Adrenal gland (tissue), 9 donors: ENCODE measurements at regions not wholly inside any gene's neighbourhood (a gene's known extent, or its start where the extent isn't known, plus 50 kb on each side); places are given as distances from the start of the nearest gene placed in this dataset.

Experiments
- DNase-seq, 7 donors: peaks; one replicate each; pipeline ENCODE4 v3.0.0-alpha.2; 2019 to 2020
- H3K27ac ChIP-seq, 5 donors: fragments of 200-600 bp; sonication (generic) in 4 of 5; 1 replicate in 3 of 5; 2 replicates in 2 of 5; pipeline versions ENCODE4 v1.5.1 to v1.8.0; 2016 to 2020; ENCODE audit warnings: mild to moderate bottlenecking in 1 of 5
- H3K27me3 ChIP-seq: fragments of 200-600 bp; 2 replicates; pipeline ENCODE4 v1.8.0; 2021
- H3K36me3 ChIP-seq, 2 donors: fragments of 200-600 bp; replicated peaks in 1 of 2; 1 replicate in 1 of 2; 2 replicates in 1 of 2; pipeline versions ENCODE4 v1.5.1 to v1.8.0; 2018 to 2022
- H3K4me1 ChIP-seq, 2 donors: fragments of 200-600 bp; replicated peaks in 1 of 2; 1 replicate in 1 of 2; 2 replicates in 1 of 2; pipeline versions ENCODE4 v1.5.1 to v1.8.0; 2018 to 2021
- H3K4me3 ChIP-seq, 4 donors: fragments of 200-600 bp; sonication (generic) in 3 of 4; one replicate each; pipeline ENCODE4 v1.5.1; 2016 to 2018
- H3K9me3 ChIP-seq, 3 donors: fragments of 200-600 bp; sonication (generic) in 1 of 3; replicated peaks in 1 of 3; 1 replicate in 2 of 3; 2 replicates in 1 of 3; pipeline versions ENCODE4 v1.5.1 to v1.8.0; 2016 to 2021
- CTCF ChIP-seq, 6 experiments: fragments of 450-650 bp in 4 of 6; fragments of 200-600 bp in 2 of 6; sonication (generic) in 1 of 6; IDR thresholded peaks; 1 replicate in 5 of 6; 2 replicates in 1 of 6; pipeline versions ENCODE4 v1.5.1 to v1.8.0; 2016 to 2021; ENCODE audit warnings: antibody characterized with exemption in 6 of 6, mild to moderate bottlenecking in 2 of 6, moderate library complexity in 1 of 6
- POLR2A ChIP-seq, 2 donors: fragments of 450-650 bp; IDR thresholded peaks; one replicate each; pipeline ENCODE4 v1.6.1; 2017; ENCODE audit warnings: antibody characterized with exemption in 2 of 2, mild to moderate bottlenecking in 2 of 2, moderate library complexity in 1 of 2
- WGBS, 4 donors: extraction: QIAGEN DNeasy Blood & Tissue Kit in 2 of 4; methylation state at CpG; one replicate each; pipeline versions ENCODE4 v1.1.5 to v1.1.7; 2013 to 2017; 5-methylcytosine and 5-hydroxymethylcytosine counted together
- intact Hi-C, 2 donors: fragments of 100-400 bp; cut with DNase I; formaldehyde crosslinking; loops; one replicate each; pipeline versions ENCODE4 v1.14.1 to v1.15.0; 2022 to 2023
- donor health status: healthy with polysubstance abuse.
- donor health status: Bipolar disorder and iron deficiency.
- donor health status: DM: yes; HTN: yes; CAD: no.
- donor health status: DM: no; HTN: no; CAD: no.
- donor health status: DM: no; HTN: no; CAD: no.

- H3K4me3 ChIP-seq = no peak overlapping the region
- TF ChIP-seq POLR2A (IDR thresholded peaks at IDR 0.05) (no peak), CTCF (IDR thresholded peaks at IDR 0.05) (no peak)
- intact Hi-C loops = no loop called here
- H3K27ac ChIP-seq = no peak overlapping the region
- WGBS, 4 donors = 71 to 91% (median 84%) methylated on average over 3 of the region's 3 CpGs
- H3K27me3 ChIP-seq = no peaks in the 10 kb centered on the region
- H3K4me1 ChIP-seq = no peaks in the 10 kb centered on the region
- H3K9me3 ChIP-seq = no peaks in the 10 kb centered on the region
- no peak for DNase-seq
- H3K36me3 ChIP-seq = no peaks in the 10 kb centered on the region
Observed at GRCh38 chr15:93202405-93202804, 113.4 kb upstream of the RGMA start.

GRCh38 chr15:93201940-93202339 lies 112.9 kb upstream of the RGMA start:
- Histone ChIP-seq H3K27ac (no peak overlapping the region), H3K4me3 (no peak overlapping the region), H3K4me1 (no peaks in the 10 kb centered on the region), H3K36me3 (no peaks in the 10 kb centered on the region), H3K27me3 (no peaks in the 10 kb centered on the region), H3K9me3 (no peaks in the 10 kb centered on the region)
- WGBS, 4 donors = 63 to 72% (median 66%) methylated on average over 4 of the region's 4 CpGs
- TF ChIP-seq POLR2A (IDR thresholded peaks at IDR 0.05) = no peak
- TF ChIP-seq CTCF (IDR thresholded peaks at IDR 0.05) = no peak
- intact Hi-C loops = no loop called here
- DNase-seq = no peak

GRCh38 chr15:93200837-93201226 lies 111.8 kb upstream of the RGMA start:
- WGBS, 4 donors = 45 to 62% (median 58%) methylated on average over 4 of the region's 4 CpGs
- DNase-seq = no peak

GRCh38 chr15:93200081-93200836 lies 111.2 kb upstream of the RGMA start:
- Histone ChIP-seq H3K9me3 (no peaks in the 10 kb centered on the region), H3K27me3 (no peaks in the 10 kb centered on the region), H3K27ac (no peak overlapping the region), H3K4me1 (no peaks in the 10 kb centered on the region), H3K36me3 (no peaks in the 10 kb centered on the region), H3K4me3 (no peak overlapping the region)
- WGBS, 4 donors = 47 to 60% (median 55%) methylated on average over 6 of the region's 6 CpGs
- intact Hi-C loops = no loop called here
- no peak for DNase-seq
- TF ChIP-seq CTCF (IDR thresholded peaks at IDR 0.05) (no peak), POLR2A (IDR thresholded peaks at IDR 0.05) (no peak)

More at GRCh38 chr15:93200837-93201226, 111.8 kb upstream of the RGMA start:
- H3K36me3 ChIP-seq = no peaks in the 10 kb centered on the region
- no peaks in the 10 kb centered on the region for H3K27me3 ChIP-seq
- intact Hi-C loops = no loop called here
- H3K27ac ChIP-seq = no peak overlapping the region
- no peak for TF ChIP-seq POLR2A (IDR thresholded peaks at IDR 0.05)
- TF ChIP-seq CTCF (IDR thresholded peaks at IDR 0.05) = no peak
- no peaks in the 10 kb centered on the region for H3K9me3 ChIP-seq
- H3K4me3 ChIP-seq = no peak overlapping the region
- H3K4me1 ChIP-seq = no peaks in the 10 kb centered on the region
